ENCODE measurements at regions not wholly inside any gene's neighbourhood (a gene's known extent, or its start where the extent isn't known, plus 50 kb on each side); places are given as distances from the start of the nearest gene placed in this dataset.

DNA sequence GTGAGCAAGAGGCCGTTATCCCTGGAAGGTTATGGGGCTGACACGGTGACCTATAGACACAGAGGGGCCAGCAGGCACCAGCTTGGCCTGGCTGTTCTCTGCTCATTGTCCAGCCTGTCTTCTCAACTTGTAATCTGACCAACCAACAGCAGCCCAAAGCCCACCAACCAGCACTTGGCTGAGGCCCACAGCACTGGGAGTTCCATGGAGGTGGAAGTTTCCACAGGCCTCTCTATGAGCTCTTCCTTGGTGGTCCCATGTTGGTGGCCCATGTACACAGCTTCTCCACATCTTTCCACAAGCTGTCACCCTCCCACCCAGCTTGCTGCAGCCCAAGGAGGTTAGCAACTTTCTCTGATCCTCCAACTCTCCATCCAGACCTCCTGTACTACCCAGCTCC, 56.2 kb upstream of the KLHL31 start:
- TF ChIP-seq, protein P1, sequence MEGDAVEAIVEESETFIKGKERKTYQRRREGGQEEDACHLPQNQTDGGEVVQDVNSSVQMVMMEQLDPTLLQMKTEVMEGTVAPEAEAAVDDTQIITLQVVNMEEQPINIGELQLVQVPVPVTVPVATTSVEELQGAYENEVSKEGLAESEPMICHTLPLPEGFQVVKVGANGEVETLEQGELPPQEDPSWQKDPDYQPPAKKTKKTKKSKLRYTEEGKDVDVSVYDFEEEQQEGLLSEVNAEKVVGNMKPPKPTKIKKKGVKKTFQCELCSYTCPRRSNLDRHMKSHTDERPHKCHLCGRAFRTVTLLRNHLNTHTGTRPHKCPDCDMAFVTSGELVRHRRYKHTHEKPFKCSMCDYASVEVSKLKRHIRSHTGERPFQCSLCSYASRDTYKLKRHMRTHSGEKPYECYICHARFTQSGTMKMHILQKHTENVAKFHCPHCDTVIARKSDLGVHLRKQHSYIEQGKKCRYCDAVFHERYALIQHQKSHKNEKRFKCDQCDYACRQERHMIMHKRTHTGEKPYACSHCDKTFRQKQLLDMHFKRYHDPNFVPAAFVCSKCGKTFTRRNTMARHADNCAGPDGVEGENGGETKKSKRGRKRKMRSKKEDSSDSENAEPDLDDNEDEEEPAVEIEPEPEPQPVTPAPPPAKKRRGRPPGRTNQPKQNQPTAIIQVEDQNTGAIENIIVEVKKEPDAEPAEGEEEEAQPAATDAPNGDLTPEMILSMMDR (conservative IDR thresholded peaks at IDR 0.05; ENCODE audit: low read length), result no peak
- no peak for TF ChIP-seq EZH2phosphoT487 (IDR thresholded peaks at IDR 0.05; ENCODE audit: borderline replicate concordance, low read depth, low read length)
- Histone ChIP-seq H3K4me1 (ENCODE audit: insufficient read depth, low read length, poor library complexity, severe bottlenecking) (no peaks in the 10 kb centered on the region), H3K4me3 (ENCODE audit: low read depth, low read length, poor library complexity, severe bottlenecking) (no peak overlapping the region), H3K4me2 (ENCODE audit: low read length) (no peak overlapping the region), H3K9me3 (ENCODE audit: low read length) (no peaks in the 10 kb centered on the region), H2AFZ (ENCODE audit: low read length) (no peak overlapping the region), H3K79me2 (ENCODE audit: insufficient read depth, low read depth, low read length) (no peaks in the 10 kb centered on the region), H4K20me1 (ENCODE audit: insufficient read depth, low read length) (no peaks in the 10 kb centered on the region), H3K27ac (ENCODE audit: low read depth, low read length, poor library complexity, severe bottlenecking) (no peak overlapping the region), H3K36me3 (ENCODE audit: insufficient read depth, low read length) (no peaks in the 10 kb centered on the region), H3K9me2 (ENCODE audit: insufficient read depth, low read length) (no peaks in the 10 kb centered on the region)
- ChIA-PET POLR2A (interaction anchor here (1.4 kb wide), 1 partner anchor 15 kb away, joined by 4 read pairs; no protein-coding TSS in a partner anchor), CTCF (ENCODE audit: unreplicated experiment) (no interaction called here)
- no TSS peak for BruUV-seq (replicated peaks)
- no peak for DNase-seq (ENCODE audit: low spot score)
- intact Hi-C loops (cut with micrococcal nuclease; ENCODE audit: unreplicated experiment), result loop anchor here (10.0 kb wide), 1 partner anchor 567 kb away; no protein-coding TSS in a partner anchor

DNA sequence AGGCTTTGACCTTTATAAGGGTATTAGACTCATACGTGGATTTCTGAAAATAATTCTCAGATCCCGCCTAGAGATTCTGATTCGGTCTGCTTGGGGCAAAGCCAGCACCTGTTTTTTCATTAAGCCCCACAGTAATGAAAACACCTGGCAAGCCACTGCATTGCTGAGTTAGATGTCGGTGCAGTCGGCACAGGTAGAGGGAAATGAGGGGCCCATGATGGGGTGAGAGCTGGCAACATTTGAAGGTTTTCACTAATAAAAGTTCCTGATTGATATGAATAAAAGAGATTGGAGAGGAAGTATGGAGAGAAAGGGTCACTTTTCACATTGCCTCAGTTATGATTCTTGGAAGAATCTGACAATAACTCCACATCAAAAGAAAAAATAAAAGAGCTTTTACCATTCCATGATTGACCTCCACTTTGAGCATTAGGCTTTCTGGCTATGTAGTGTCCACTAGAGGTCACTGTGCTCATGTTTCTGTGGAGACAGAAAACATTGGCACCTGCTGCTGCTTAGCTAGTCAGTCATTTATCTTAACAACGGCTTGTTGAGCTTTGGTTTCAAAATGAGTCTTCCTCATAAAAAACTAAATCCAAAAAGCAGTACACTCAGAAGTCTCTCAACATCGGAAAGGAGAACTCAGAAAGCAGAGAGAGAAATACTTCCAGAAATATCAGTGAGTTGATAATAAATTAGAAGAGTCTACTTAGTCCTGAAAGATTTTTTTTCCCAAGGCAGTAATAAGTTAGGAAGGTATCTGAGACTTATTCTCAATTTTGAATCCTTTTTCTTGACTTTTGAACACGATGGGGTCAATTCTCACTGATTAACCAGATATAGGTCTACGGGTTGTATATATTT, 53.3 kb upstream of the KLHL31 start:
- Histone ChIP-seq H3K4me1 (ENCODE audit: insufficient read depth, low read length, poor library complexity, severe bottlenecking) (no peaks in the 10 kb centered on the region), H3K27ac (ENCODE audit: low read depth, low read length, poor library complexity, severe bottlenecking) (no peak overlapping the region), H3K4me3 (ENCODE audit: low read depth, low read length, poor library complexity, severe bottlenecking) (no peak overlapping the region), H2AFZ (ENCODE audit: low read length) (no peak overlapping the region), H3K79me2 (ENCODE audit: insufficient read depth, low read depth, low read length) (no peaks in the 10 kb centered on the region), H3K4me2 (ENCODE audit: low read length) (no peak overlapping the region), H3K9me2 (ENCODE audit: insufficient read depth, low read length) (no peaks in the 10 kb centered on the region), H3K36me3 (ENCODE audit: insufficient read depth, low read length) (no peaks in the 10 kb centered on the region), H4K20me1 (ENCODE audit: insufficient read depth, low read length) (no peaks in the 10 kb centered on the region), H3K9me3 (ENCODE audit: low read length) (no peaks in the 10 kb centered on the region)
- DNase-seq (ENCODE audit: low spot score), result peak; percentile 71
- BruUV-seq (replicated peaks), result no TSS peak
- POLR2A ChIA-PET, result interaction anchor here (0.5 to 1.6 kb wide), 4 partner anchors 11 to 122 kb away, joined by 3 read pairs; partner anchors contain the start of gene LRRC1
- CTCF ChIA-PET (ENCODE audit: unreplicated experiment), result interaction anchor here (0.7 to 1.5 kb wide), 3 partner anchors 9 to 238 kb away, joined by 3 to 4 read pairs (median 3); no protein-coding TSS in a partner anchor
- intact Hi-C loops (cut with micrococcal nuclease; ENCODE audit: unreplicated experiment), result no loop called here
- no peak for TF ChIP-seq EZH2phosphoT487 (IDR thresholded peaks at IDR 0.05; ENCODE audit: borderline replicate concordance, low read depth, low read length)
- TF ChIP-seq, protein P1 (conservative IDR thresholded peaks at IDR 0.05; ENCODE audit: low read length), result peak; percentile 91

DNA sequence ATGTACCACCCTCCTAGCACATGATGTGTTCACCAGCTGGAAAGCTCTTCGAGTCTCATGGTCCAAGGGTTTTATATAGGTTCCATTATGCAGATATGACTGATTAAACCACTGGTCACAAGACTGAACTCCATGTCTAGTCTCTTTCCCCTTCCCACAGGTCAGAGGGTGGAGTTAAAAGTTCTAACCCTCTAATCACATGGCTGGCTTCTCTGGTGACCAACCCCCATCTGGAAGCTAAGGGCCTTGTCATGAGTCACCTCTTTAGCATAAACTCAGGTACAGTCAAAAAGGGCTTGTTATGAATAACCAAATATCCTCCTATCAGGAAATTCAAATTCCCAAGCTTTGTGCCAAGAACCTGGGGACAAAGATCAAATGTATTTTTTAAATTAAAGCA, 52.0 kb upstream of the KLHL31 start:
- no peaks in the 10 kb centered on the region for H4K20me1 ChIP-seq (ENCODE audit: insufficient read depth, low read length)
- intact Hi-C loops (cut with micrococcal nuclease; ENCODE audit: unreplicated experiment), result no loop called here
- H2AFZ ChIP-seq (ENCODE audit: low read length), result no peak overlapping the region
- H3K27ac ChIP-seq (ENCODE audit: low read depth, low read length, poor library complexity, severe bottlenecking), result no peak overlapping the region
- no peak overlapping the region for H3K4me2 ChIP-seq (ENCODE audit: low read length)
- H3K9me3 ChIP-seq (ENCODE audit: low read length), result no peaks in the 10 kb centered on the region
- no peak overlapping the region for H3K4me3 ChIP-seq (ENCODE audit: low read depth, low read length, poor library complexity, severe bottlenecking)
- TF ChIP-seq, protein P1 (conservative IDR thresholded peaks at IDR 0.05; ENCODE audit: low read length), result no peak
- no peak for TF ChIP-seq EZH2phosphoT487 (IDR thresholded peaks at IDR 0.05; ENCODE audit: borderline replicate concordance, low read depth, low read length)
- no peaks in the 10 kb centered on the region for H3K9me2 ChIP-seq (ENCODE audit: insufficient read depth, low read length)
- H3K4me1 ChIP-seq (ENCODE audit: insufficient read depth, low read length, poor library complexity, severe bottlenecking), result no peaks in the 10 kb centered on the region
- BruUV-seq (replicated peaks), result no TSS peak
- POLR2A ChIA-PET, result no interaction called here
- H3K79me2 ChIP-seq (ENCODE audit: insufficient read depth, low read depth, low read length), result no peaks in the 10 kb centered on the region
- CTCF ChIA-PET (ENCODE audit: unreplicated experiment), result interaction anchor here (0.7 kb wide), 1 partner anchor 10 kb away, joined by 3 read pairs; no protein-coding TSS in a partner anchor
- no peak for DNase-seq (ENCODE audit: low spot score)
- no peaks in the 10 kb centered on the region for H3K36me3 ChIP-seq (ENCODE audit: insufficient read depth, low read length)

All from OCI-LY7 (cell line).